GM23338 (cell line): ENCODE measurements at regions not wholly inside any gene's neighbourhood (a gene's known extent, or its start where the extent isn't known, plus 50 kb on each side); places are given as distances from the start of the nearest gene placed in this dataset.

Experiments
- ATAC-seq: fragments of 200-7000 bp; cut with Tn5 transposase; 3 replicates; pipeline ENCODE4 v1.9.1; 2020
- DNase-seq: peaks from one replicate; pipeline ENCODE4 v3.0.0-alpha.2; 2015; ENCODE audit warnings: low spot score
- H2AFZ ChIP-seq: fragments of 200-600 bp; sonication (generic); 2 replicates; pipeline ENCODE4 v1.8.0; 2016; ENCODE audit warnings: antibody characterized with exemption, mild to moderate bottlenecking, moderate library complexity
- H3F3A ChIP-seq: fragments of 200-600 bp; sonication (generic); replicated peaks from 2 replicates; pipeline ENCODE4 v1.8.0; 2017; ENCODE audit warnings: antibody characterized with exemption, mixed run types, low read depth
- H3K27ac ChIP-seq: fragments of 200-600 bp; sonication (generic); 2 replicates; pipeline ENCODE4 v1.6.1; 2016; ENCODE audit warnings: low read depth
- H3K27me3 ChIP-seq: fragments of 200-600 bp; sonication (generic); 2 replicates; pipeline ENCODE4 v1.8.0; 2016; ENCODE audit warnings: mild to moderate bottlenecking, mixed run types, moderate library complexity; ENCODE audit not compliant: insufficient read depth
- H3K36me3 ChIP-seq: fragments of 200-600 bp; sonication (generic); 2 replicates; pipeline ENCODE4 v1.8.0; 2016; ENCODE audit warnings: mild to moderate bottlenecking; ENCODE audit not compliant: insufficient read depth
- H3K4me1 ChIP-seq: fragments of 200-600 bp; sonication (generic); 2 replicates; pipeline ENCODE4 v1.8.0; 2016; ENCODE audit warnings: mild to moderate bottlenecking, moderate library complexity; ENCODE audit not compliant: insufficient read depth
- H3K4me2 ChIP-seq: fragments of 200-600 bp; sonication (generic); 2 replicates; pipeline ENCODE4 v1.7.1; 2017; ENCODE audit warnings: mixed run types
- H3K4me3 ChIP-seq: fragments of 200-600 bp; sonication (generic); 2 replicates; pipeline ENCODE4 v1.6.1; 2016; ENCODE audit warnings: mixed run types
- H3K79me2 ChIP-seq: fragments of 200-600 bp; sonication (generic); replicated peaks from 2 replicates; pipeline ENCODE4 v1.8.0; 2017; ENCODE audit warnings: mild to moderate bottlenecking; ENCODE audit not compliant: insufficient read depth
- H3K9me2 ChIP-seq: fragments of 200-600 bp; sonication (generic); 2 replicates; pipeline ENCODE4 v1.8.0; 2017; ENCODE audit not compliant: insufficient read depth
- H4K20me1 ChIP-seq: fragments of 200-600 bp; sonication (generic); replicated peaks from 2 replicates; pipeline ENCODE4 v1.8.0; 2017; ENCODE audit warnings: mild to moderate bottlenecking; ENCODE audit not compliant: insufficient read depth
- H3K27ac Mint-ChIP-seq: 2 replicates; pipeline ENCODE4 v1.8.0; 2020; ENCODE audit warnings: inconsistent platforms, mild to moderate bottlenecking, moderate library complexity, mixed read lengths
- H3K27me3 Mint-ChIP-seq: 3 replicates; pipeline ENCODE4 v1.8.0; 2022; ENCODE audit warnings: low read depth, mild to moderate bottlenecking, moderate library complexity, mixed read lengths, inconsistent platforms; ENCODE audit not compliant: insufficient read depth, poor library complexity
- H3K36me3 Mint-ChIP-seq: 3 replicates; pipeline ENCODE4 v1.8.0; 2021; ENCODE audit warnings: low read depth, mild to moderate bottlenecking, inconsistent platforms, moderate library complexity, mixed read lengths
- H3K4me1 Mint-ChIP-seq: 3 replicates; pipeline ENCODE4 v1.8.0; 2020; ENCODE audit warnings: mild to moderate bottlenecking, inconsistent platforms, mixed read lengths
- H3K4me3 Mint-ChIP-seq: 3 replicates; pipeline ENCODE4 v1.8.0; 2021; ENCODE audit warnings: moderate library complexity, mild to moderate bottlenecking, inconsistent platforms, mixed read lengths
- H3K9me3 Mint-ChIP-seq: 3 replicates; pipeline ENCODE4 v1.8.0; 2020; ENCODE audit warnings: moderate library complexity, mild to moderate bottlenecking, inconsistent platforms, mixed read lengths
- CREB1 ChIP-seq: fragments of 250-450 bp; sonication (Bioruptor Pico); IDR thresholded peaks from 2 replicates; pipeline ENCODE4 v1.5.0; 2020; ENCODE audit warnings: low read depth, mild to moderate bottlenecking, moderate library complexity
- CTCF ChIP-seq, 2 experiments: fragments of 200-600 bp in 1 of 2; sonication (generic) in 1 of 2; conservative IDR thresholded peaks; 2 replicates each; pipeline versions ENCODE4 v1.5.1 to v1.6.1; 2016 to 2017; ENCODE audit warnings: antibody characterized with exemption in 2 of 2, low read depth in 2 of 2, mild to moderate bottlenecking in 2 of 2, moderate library complexity in 1 of 2
- ETS1 ChIP-seq: IDR thresholded peaks from 2 replicates; pipeline ENCODE4 v1.6.1; 2016; ENCODE audit warnings: antibody characterized with exemption
- POLR2AphosphoS5 ChIP-seq: IDR thresholded peaks from 2 replicates; pipeline ENCODE4 v1.6.1; 2016; ENCODE audit warnings: antibody characterized with exemption, low read depth
- ZNF114 ChIP-seq: fragments of 250-450 bp; sonication (Bioruptor Pico); IDR thresholded peaks from 2 replicates; pipeline ENCODE4 v1.5.0; 2020; ENCODE audit warnings: mild to moderate bottlenecking, moderate library complexity
- ZNF462 ChIP-seq: fragments of 250-450 bp; sonication (Bioruptor Pico); IDR thresholded peaks from 2 replicates; pipeline ENCODE4 v1.5.0; 2020; ENCODE audit warnings: mild to moderate bottlenecking, moderate library complexity

- no peak for TF ChIP-seq ZNF462 (CRISPR knock-in tag)
Observed at GRCh38 chr10:71134732-71135211, 77.6 kb upstream of the UNC5B start (continued).

GRCh38 chr10:71135236-71135635 is 77.1 kb upstream of the UNC5B start:
- no peak overlapping the region for H2AFZ ChIP-seq
- no peaks in the 10 kb centered on the region for H3K36me3 ChIP-seq
- H3K79me2 ChIP-seq, result no peaks in the 10 kb centered on the region
- peaks cover 14% of the 10 kb centered on the region for H3K4me1 ChIP-seq
- Mint-ChIP-seq H3K4me1 (peaks cover 14% of the 10 kb centered on the region), H3K27ac (no peak overlapping the region), H3K36me3 (no peaks in the 10 kb centered on the region), H3K27me3 (peaks cover 4% of the 10 kb centered on the region), H3K9me3 (no peaks in the 10 kb centered on the region), H3K4me3 (no peak overlapping the region; the same call in 2 of the 3 replicates)
- no peak overlapping the region for H3K4me3 ChIP-seq
- no peak for ATAC-seq
- no peaks in the 10 kb centered on the region for H4K20me1 ChIP-seq
- H3K9me2 ChIP-seq, result no peaks in the 10 kb centered on the region
- no peak overlapping the region for H3K27ac ChIP-seq
- no peak for DNase-seq
- no peaks in the 10 kb centered on the region for H3F3A ChIP-seq
- no peaks in the 10 kb centered on the region for H3K27me3 ChIP-seq
- no peak overlapping the region for H3K4me2 ChIP-seq
- TF ChIP-seq ETS1 (no peak), ZNF462 (CRISPR knock-in tag) (no peak), CREB1 (CRISPR knock-in tag) (no peak), CTCF (conservative IDR thresholded peaks at IDR 0.05; ENCODE audit: low read depth in 2 of 2) (no peak), ZNF114 (CRISPR knock-in tag) (no peak), POLR2AphosphoS5 (no peak)
